Chondrocyte (in vitro differentiated cells): ENCODE measurements at regions not wholly inside any gene's neighbourhood (a gene's known extent, or its start where the extent isn't known, plus 50 kb on each side); places are given as distances from the start of the nearest gene placed in this dataset.

Source experiments
- DNase-seq: peaks from one replicate; pipeline ENCODE4 v3.0.0; 2021; ENCODE audit warnings: mixed read lengths, low spot score
- H3K27ac Mint-ChIP-seq: one replicate; pipeline ENCODE4 v1.8.0; 2021; ENCODE audit warnings: mild to moderate bottlenecking, moderate library complexity, mixed read lengths; ENCODE audit not compliant: unreplicated experiment
- H3K27me3 Mint-ChIP-seq: 2 replicates; pipeline ENCODE4 v1.8.0; 2021; ENCODE audit warnings: low read depth, mixed read lengths
- H3K36me3 Mint-ChIP-seq: 2 replicates; pipeline ENCODE4 v1.8.0; 2021; ENCODE audit warnings: low read depth, mixed read lengths
- H3K4me1 Mint-ChIP-seq: 2 replicates; pipeline ENCODE4 v1.8.0; 2021; ENCODE audit warnings: low read depth, mild to moderate bottlenecking, mixed read lengths
- H3K4me3 Mint-ChIP-seq: one replicate; pipeline ENCODE4 v1.8.0; 2021; ENCODE audit warnings: mild to moderate bottlenecking, moderate library complexity, mixed read lengths; ENCODE audit not compliant: unreplicated experiment
- H3K9me3 Mint-ChIP-seq: 2 replicates; pipeline ENCODE4 v1.8.0; 2021; ENCODE audit warnings: low read depth, mixed read lengths
- CTCF ChIP-seq: fragments of 200-600 bp; sonication (generic); IDR thresholded peaks from 2 replicates; pipeline ENCODE4 v1.5.0; 2021; ENCODE audit warnings: antibody characterized with exemption, mild to moderate bottlenecking, moderate library complexity

DNA sequence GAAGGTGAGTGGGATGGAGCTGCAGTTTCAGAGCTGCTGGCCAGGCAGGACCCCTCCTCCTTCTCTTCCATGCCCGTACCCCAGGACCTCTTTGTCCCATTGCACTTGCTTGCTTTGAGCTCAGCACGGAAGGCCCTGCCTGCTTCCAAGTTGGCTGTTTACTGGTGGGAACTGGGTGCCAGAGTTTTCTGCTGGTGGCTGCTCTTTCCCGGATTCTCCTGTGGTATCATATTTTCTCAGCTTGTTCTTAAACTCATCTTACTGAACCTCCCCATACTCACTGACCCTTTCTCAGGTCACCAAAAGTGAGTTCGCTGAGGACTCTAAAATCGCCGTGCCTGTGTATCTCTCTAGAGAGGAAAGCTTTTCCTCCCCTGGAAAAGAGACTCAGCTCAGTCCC is 297.7 kb upstream of the TNP1 start:
- no peak overlapping the region for H3K27ac Mint-ChIP-seq
- no peak for TF ChIP-seq CTCF
- no peaks in the 10 kb centered on the region for H3K36me3 Mint-ChIP-seq
- H3K27me3 Mint-ChIP-seq: no peaks in the 10 kb centered on the region
- no peak for DNase-seq
- H3K4me1 Mint-ChIP-seq: peaks cover 5% of the 10 kb centered on the region
- H3K9me3 Mint-ChIP-seq: no peaks in the 10 kb centered on the region
- no peak overlapping the region for H3K4me3 Mint-ChIP-seq

- H3K9me3 Mint-ChIP-seq: no peaks in the 10 kb centered on the region
- no peak overlapping the region for H3K4me3 Mint-ChIP-seq
- no peaks in the 10 kb centered on the region for H3K4me1 Mint-ChIP-seq
- no peaks in the 10 kb centered on the region for H3K27me3 Mint-ChIP-seq
- H3K36me3 Mint-ChIP-seq: no peaks in the 10 kb centered on the region
- no peak for TF ChIP-seq CTCF
- no peak for DNase-seq
- no peak overlapping the region for H3K27ac Mint-ChIP-seq
Observed at GRCh38 chr2:217156801-217157200, 296.9 kb upstream of the TNP1 start.

DNA sequence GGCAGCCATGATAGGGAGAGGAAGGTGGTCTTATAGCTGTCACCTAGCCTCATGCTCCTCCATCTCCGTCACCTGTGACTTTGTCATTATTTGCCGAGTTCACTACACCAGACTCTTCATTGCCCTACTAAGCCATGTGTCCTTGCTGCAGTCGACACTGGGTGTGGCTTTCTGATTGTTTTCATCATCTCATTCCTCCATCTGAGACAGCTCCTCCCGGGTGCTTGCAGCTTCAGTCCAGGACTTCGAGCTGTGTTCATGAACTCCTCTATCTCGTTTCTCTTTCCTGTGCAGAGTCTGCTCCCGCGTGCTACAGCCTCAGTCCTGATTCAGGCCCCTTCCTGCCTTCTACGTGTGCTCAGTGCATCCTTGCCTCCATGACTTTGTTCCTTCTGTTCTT is 295.1 kb upstream of the TNP1 start:
- Mint-ChIP-seq H3K36me3 (no peaks in the 10 kb centered on the region), H3K27me3 (no peaks in the 10 kb centered on the region), H3K9me3 (no peaks in the 10 kb centered on the region), H3K4me3 (no peak overlapping the region), H3K4me1 (no peaks in the 10 kb centered on the region), H3K27ac (no peak overlapping the region)
- DNase-seq: no peak
- no peak for TF ChIP-seq CTCF

DNA sequence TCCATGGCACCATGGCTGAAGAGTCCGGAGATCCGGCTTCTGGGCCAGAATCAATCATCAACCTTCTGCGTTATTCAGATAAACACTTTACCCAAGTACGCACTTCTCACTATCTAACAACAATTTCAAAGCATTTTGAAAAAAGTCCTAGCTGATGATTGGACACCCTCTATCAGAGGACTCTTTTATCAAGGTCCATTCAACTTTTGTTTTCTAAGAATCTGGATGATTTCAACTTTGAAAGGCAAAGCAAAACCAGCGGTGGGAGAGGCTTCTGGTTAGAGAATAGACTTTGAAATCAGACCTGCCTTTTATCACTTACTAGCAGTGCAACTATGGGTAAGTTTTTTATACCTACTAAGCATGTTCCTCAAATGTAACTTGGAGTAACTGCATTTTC is 293.6 kb upstream of the TNP1 start:
- Mint-ChIP-seq H3K4me1 (no peaks in the 10 kb centered on the region), H3K27ac (no peak overlapping the region), H3K36me3 (no peaks in the 10 kb centered on the region), H3K4me3 (no peak overlapping the region), H3K27me3 (no peaks in the 10 kb centered on the region), H3K9me3 (no peaks in the 10 kb centered on the region)
- no peak for DNase-seq
- TF ChIP-seq CTCF: no peak

- H3K4me1 Mint-ChIP-seq: no peaks in the 10 kb centered on the region
- H3K27me3 Mint-ChIP-seq: no peaks in the 10 kb centered on the region
- H3K9me3 Mint-ChIP-seq: no peaks in the 10 kb centered on the region
- no peaks in the 10 kb centered on the region for H3K36me3 Mint-ChIP-seq
- no peak for TF ChIP-seq CTCF
- no peak for DNase-seq
- no peak overlapping the region for H3K27ac Mint-ChIP-seq
- no peak overlapping the region for H3K4me3 Mint-ChIP-seq
Observed at GRCh38 chr2:217152831-217153230, 293.0 kb upstream of the TNP1 start.
